Stimulated activated CD4-positive, alpha-beta T cell treated with anti-CD3 and anti-CD28 coated beads, Interleukin-1b, Interleukin-23, amount 100 ng/mL, for 48 hours (primary cell): ENCODE measurements at regions not wholly inside any gene's neighbourhood (a gene's known extent, or its start where the extent isn't known, plus 50 kb on each side); places are given as distances from the start of the nearest gene placed in this dataset.
"Not testable (repeated sequence)": the region's sequence is repeated elsewhere in the genome, so short reads cannot be mapped to it uniquely, and the experiment has no call there.

ENCODE experiments used
- DNase-seq: peaks from one replicate; pipeline ENCODE4 v3.0.0-alpha.2; 2020

GRCh38 chr10:36764823-36765222, 360.6 kb upstream of the ANKRD30A start:
- no peak for DNase-seq

GRCh38 chr10:36761121-36761520, 364.3 kb upstream of the ANKRD30A start:
- no peak for DNase-seq

GRCh38 chr10:36759141-36759805, 366.1 kb upstream of the ANKRD30A start:
- DNase-seq, result no peak

GRCh38 chr10:36748128-36748871, 377.1 kb upstream of the ANKRD30A start:
- no peak for DNase-seq

GRCh38 chr10:36739884-36740445, 385.4 kb upstream of the ANKRD30A start:
- no peak for DNase-seq

- DNase-seq, result no peak
Observed at GRCh38 chr10:36738738-36739431, 386.5 kb upstream of the ANKRD30A start.

GRCh38 chr10:36736311-36736710, 389.1 kb upstream of the ANKRD30A start:
- no peak for DNase-seq

- not testable (repeated sequence) for DNase-seq
Observed at GRCh38 chr10:36734590-36734989, 390.8 kb upstream of the ANKRD30A start.

- no peak for DNase-seq
Observed at GRCh38 chr10:36730316-36730715, 395.1 kb upstream of the ANKRD30A start.

- DNase-seq, result no peak
Observed at GRCh38 chr10:36728626-36729025, 396.8 kb upstream of the ANKRD30A start.

GRCh38 chr10:36725581-36726520, 399.5 kb upstream of the ANKRD30A start:
- DNase-seq, result no peak

- no peak for DNase-seq
Observed at GRCh38 chr10:36722777-36723176, 402.6 kb upstream of the ANKRD30A start.

GRCh38 chr10:36721871-36722270, 403.5 kb upstream of the ANKRD30A start:
- DNase-seq, result no peak

GRCh38 chr10:36720895-36721294, 404.5 kb upstream of the ANKRD30A start:
- DNase-seq, result no peak

GRCh38 chr10:36717118-36717517, 408.3 kb upstream of the ANKRD30A start:
- no peak for DNase-seq

- no peak for DNase-seq
Observed at GRCh38 chr10:36716291-36716690, 409.1 kb upstream of the ANKRD30A start.

GRCh38 chr10:36712695-36713094, 412.7 kb upstream of the ANKRD30A start:
- DNase-seq, result no peak

- DNase-seq, result no peak
Observed at GRCh38 chr10:36711361-36711760, 414.0 kb upstream of the ANKRD30A start.

- DNase-seq, result no peak
Observed at GRCh38 chr10:36704124-36704523, 421.3 kb upstream of the ANKRD30A start.

GRCh38 chr10:36703179-36703578, 422.2 kb upstream of the ANKRD30A start:
- no peak for DNase-seq

- DNase-seq, result no peak
Observed at GRCh38 chr10:36700123-36700522, 425.3 kb upstream of the ANKRD30A start.

GRCh38 chr10:36692759-36693158, 432.6 kb upstream of the ANKRD30A start:
- no peak for DNase-seq
